HepG2 (cell line): ENCODE measurements at regions not wholly inside any gene's neighbourhood (a gene's known extent, or its start where the extent isn't known, plus 50 kb on each side); places are given as distances from the start of the nearest gene placed in this dataset.

Source experiments
- ATAC-seq: fragments of 200-7000 bp; cut with Tn5 transposase; 3 replicates; pipeline ENCODE4 v1.9.1; 2020; ENCODE audit warnings: mild to moderate bottlenecking, moderate library complexity
- BruUV-seq: library from RNA; stranded (reverse); fragments of 400-500 nt; replicated peaks from 2 replicates; lab custom pipeline; 2021; lab: Mats Ljungman, UMichigan
- CTCF ChIA-PET: fragments of 300-600 bp; formaldehyde crosslinking; extraction: SDS; loops from one replicate; lab custom pipeline; 2021; ENCODE audit warnings: low total read pairs, inconsistent platforms, low intra/inter-chr PET ratio; lab: Yijun Ruan, JAX
- POLR2A ChIA-PET: fragments of 350-600 bp; sonication (Branson Sonifier 250); formaldehyde crosslinking; loops from one replicate; lab custom pipeline; 2020; ENCODE audit warnings: antibody characterized with exemption, inconsistent platforms; lab: Yijun Ruan, JAX
- DNase-seq: peaks from one replicate; pipeline ENCODE4 v3.0.0-alpha.2; 2015; ENCODE audit warnings: low spot score
- FAIRE-seq: peaks from 3 replicates; lab custom pipeline; 2011; peaks lifted over from hg19 to GRCh38; lab: Jason Lieb, UNC
- H2AFZ ChIP-seq: one replicate; pipeline ENCODE4 v1.6.1; 2011; ENCODE audit warnings: low read length, inconsistent platforms
- H3K27ac ChIP-seq: fragments of 300-600 bp; 3 replicates; pipeline ENCODE4 v1.8.0; 2011; ENCODE audit warnings: mixed run types, mild to moderate bottlenecking, mixed read lengths, low read length, inconsistent platforms; ENCODE audit not compliant: insufficient read depth; ENCODE audit errors: extremely low read length
- H3K27me3 ChIP-seq, 2 experiments: fragments of 200-600 bp in 1 of 2; 2 replicates in 1 of 2; 3 replicates in 1 of 2; pipeline versions ENCODE4 v1.6.0 to v1.8.0; 2011; ENCODE audit warnings: low read length in 2 of 2, mild to moderate bottlenecking in 2 of 2, moderate library complexity in 2 of 2, inconsistent platforms in 1 of 2; ENCODE audit not compliant: insufficient read depth in 2 of 2, control insufficient read depth in 1 of 2
- H3K36me3 ChIP-seq, 2 experiments: fragments of 200-600 bp in 1 of 2; replicated peaks in 1 of 2; 2 replicates in 1 of 2; 3 replicates in 1 of 2; pipeline versions ENCODE4 v1.5.1 to v1.8.0; 2011; ENCODE audit warnings: low read length in 2 of 2, inconsistent platforms in 1 of 2; ENCODE audit not compliant: insufficient read depth in 2 of 2, control insufficient read depth in 1 of 2
- H3K4me1 ChIP-seq: 2 replicates; pipeline ENCODE4 v1.5.1; 2012; ENCODE audit warnings: low read length, inconsistent platforms; ENCODE audit not compliant: insufficient read depth
- H3K4me2 ChIP-seq: 2 replicates; pipeline ENCODE4 v1.6.0; 2011; ENCODE audit warnings: low read depth, low read length, inconsistent platforms
- H3K4me3 ChIP-seq, 3 experiments: fragments of 200-600 bp in 1 of 3; sonication (generic), shearing (Covaris generic) in 1 of 3; replicated peaks in 1 of 3; 2 replicates each; pipeline ENCODE4 v1.5.1; 2011 to 2016; ENCODE audit warnings: low read length in 3 of 3, inconsistent platforms in 2 of 3, low read depth in 2 of 3, mild to moderate bottlenecking in 2 of 3, control low read depth in 1 of 3, mixed read lengths in 1 of 3; ENCODE audit not compliant: insufficient read depth in 1 of 3
- H3K79me2 ChIP-seq: one replicate; pipeline ENCODE4 v1.6.1; 2011; ENCODE audit warnings: low read length, inconsistent platforms; ENCODE audit not compliant: insufficient read depth
- H3K9ac ChIP-seq: 2 replicates; pipeline ENCODE4 v1.6.0; 2011; ENCODE audit warnings: mild to moderate bottlenecking, low read depth, low read length, inconsistent platforms; ENCODE audit not compliant: insufficient read depth
- H3K9me3 ChIP-seq: 2 replicates; pipeline ENCODE4 v1.5.1; 2012; ENCODE audit warnings: mild to moderate bottlenecking, low read length
- H4K20me1 ChIP-seq: 2 replicates; pipeline ENCODE4 v1.6.0; 2011; ENCODE audit warnings: inconsistent platforms, mild to moderate bottlenecking, low read length, moderate library complexity; ENCODE audit not compliant: insufficient read depth
- EED ChIP-seq: sonication (generic); formaldehyde crosslinking; IDR thresholded peaks from 2 replicates; pipeline ENCODE4 v1.5.0; 2020; ENCODE audit warnings: mild to moderate bottlenecking, missing genetic modification reagents
- FUBP1 ChIP-seq: sonication (generic); formaldehyde crosslinking; IDR thresholded peaks from 2 replicates; pipeline ENCODE4 v1.5.1; 2020; ENCODE audit warnings: missing genetic modification reagents, mild to moderate bottlenecking, borderline replicate concordance
- RAD51 ChIP-seq: fragments of 450-650 bp; IDR thresholded peaks from 2 replicates; pipeline ENCODE4 v1.6.1; 2016; ENCODE audit warnings: borderline replicate concordance
- RBAK ChIP-seq: sonication (generic); formaldehyde crosslinking; IDR thresholded peaks from 2 replicates; pipeline ENCODE4 v1.5.1; 2020; ENCODE audit warnings: mild to moderate bottlenecking, missing genetic modification reagents
- REPIN1 ChIP-seq: sonication (generic); formaldehyde crosslinking; IDR thresholded peaks from 2 replicates; pipeline ENCODE4 v1.8.0; 2022; ENCODE audit warnings: missing genetic modification reagents, low read depth, mild to moderate bottlenecking, borderline replicate concordance
- SPEN ChIP-seq: sonication (generic); formaldehyde crosslinking; IDR thresholded peaks from 2 replicates; pipeline ENCODE4 v1.5.1; 2020; ENCODE audit warnings: low read depth, mild to moderate bottlenecking, missing genetic modification reagents
- USF2 ChIP-seq, 2 experiments: sonication (generic) in 1 of 2; formaldehyde crosslinking in 1 of 2; IDR thresholded peaks; 2 replicates each; pipeline versions ENCODE4 v1.5.1 to v1.6.1; 2011 to 2020; ENCODE audit warnings: borderline replicate concordance in 1 of 2, low read depth in 1 of 2, low read length in 1 of 2, mild to moderate bottlenecking in 1 of 2, missing genetic modification reagents in 1 of 2, moderate library complexity in 1 of 2
- ZNF326 ChIP-seq: sonication (generic); formaldehyde crosslinking; IDR thresholded peaks from 2 replicates; pipeline ENCODE4 v1.4.0; 2020; ENCODE audit warnings: missing genetic modification reagents, borderline replicate concordance
- ZNF652 ChIP-seq: IDR thresholded peaks from 2 replicates; pipeline ENCODE4 v1.6.1; 2016; ENCODE audit warnings: low read depth, borderline replicate concordance
- WGBS: methylation state at CpG from one replicate; pipeline ENCODE4 v1.1.6; 2017; ENCODE audit warnings: low lambda C conversion rate; 5-methylcytosine and 5-hydroxymethylcytosine counted together
- in situ Hi-C: cut with HindIII; loops from 2 replicates; pipeline ENCODE4 v1.10.0; 2017; ENCODE audit warnings: low pct_unique_long_range_greater_than_20kb; ENCODE audit not compliant: extremely low pct_ligation_motif_present
- intact Hi-C: fragments of 100-400 bp; cut with micrococcal nuclease; formaldehyde crosslinking; loops from one replicate; pipeline ENCODE4 v1.10.0; 2022; ENCODE audit not compliant: unreplicated experiment

- H3K4me1 ChIP-seq: no peaks in the 10 kb centered on the region
- peaks cover 10% of the 10 kb centered on the region; the same call in 1 of the 2 replicates for H3K9me3 ChIP-seq
- ATAC-seq (no peak), FAIRE-seq (no peak), DNase-seq (no peak)
- POLR2A ChIA-PET: no interaction called here
- in situ Hi-C loops: no loop called here
- no peak overlapping the region for H3K9ac ChIP-seq
- no peaks in the 10 kb centered on the region for H4K20me1 ChIP-seq
- no peaks in the 10 kb centered on the region for H3K27me3 ChIP-seq
- no peaks in the 10 kb centered on the region for H3K36me3 ChIP-seq
- H2AFZ ChIP-seq: no peak overlapping the region
- TF ChIP-seq FUBP1 (CRISPR knock-in tag) (no peak), ZNF652 (no peak), RBAK (CRISPR knock-in tag) (no peak), EED (CRISPR knock-in tag) (no peak), ZNF326 (no peak), REPIN1 (CRISPR knock-in tag) (no peak)
- H3K79me2 ChIP-seq: no peaks in the 10 kb centered on the region
- no peak overlapping the region for H3K4me3 ChIP-seq
- 0% methylated on average over 1 of the region's 1 CpG for WGBS
- intact Hi-C loops: no loop called here
- H3K27ac ChIP-seq: no peak overlapping the region
- no TSS peak for BruUV-seq
- CTCF ChIA-PET: no interaction called here
- H3K4me2 ChIP-seq: no peak overlapping the region
Measured at GRCh38 chr10:105354010-105354409, 712.9 kb downstream of the SORCS3 start.

GRCh38 chr10:105352827-105353226 lies 711.7 kb downstream of the SORCS3 start:
- H3K4me2 ChIP-seq: no peak overlapping the region
- peak; percentile 52; the same call in 1 of the 2 replicates for TF ChIP-seq USF2 (IDR thresholded peaks at IDR 0.05; ENCODE audit: low read depth, low read length)
- TF ChIP-seq USF2 (CRISPR knock-in tag; IDR thresholded peaks at IDR 0.05; ENCODE audit: borderline replicate concordance): no peak
- TF ChIP-seq SPEN (CRISPR knock-in tag): no peak
- peak; percentile 67; the same call in 1 of the 2 replicates for TF ChIP-seq RAD51
- TF ChIP-seq, all 625 proteins: peak for 2
- no peaks in the 10 kb centered on the region for H3K36me3 ChIP-seq
- 9% methylated on average over 6 of the region's 6 CpGs for WGBS
- intact Hi-C loops (no loop called here), in situ Hi-C loops (no loop called here)
- ATAC-seq (no peak), FAIRE-seq (no peak), DNase-seq (no peak)
- no peaks in the 10 kb centered on the region for H3K27me3 ChIP-seq
- H2AFZ ChIP-seq: no peak overlapping the region
- H3K27ac ChIP-seq: no peak overlapping the region
- ChIA-PET CTCF (no interaction called here), POLR2A (no interaction called here)
- no TSS peak for BruUV-seq
- H3K4me1 ChIP-seq: no peaks in the 10 kb centered on the region
- H3K79me2 ChIP-seq: no peaks in the 10 kb centered on the region
- no peaks in the 10 kb centered on the region for H4K20me1 ChIP-seq
- peaks cover 7% of the 10 kb centered on the region; the same call in 1 of the 2 replicates for H3K9me3 ChIP-seq
- no peak overlapping the region for H3K9ac ChIP-seq
- no peak overlapping the region for H3K4me3 ChIP-seq
